ENCODE measurements at regions not wholly inside any gene's neighbourhood (a gene's known extent, or its start where the extent isn't known, plus 50 kb on each side); places are given as distances from the start of the nearest gene placed in this dataset.
"Not testable (repeated sequence)": the region's sequence is repeated elsewhere in the genome, so short reads cannot be mapped to it uniquely, and the experiment has no call there.

GRCh38 chr2:118464546-118465265 is 376.4 kb downstream of the INSIG2 start:
- no peak for DNase-seq (ENCODE audit: low read depth in 2 of 2)

- no peak for DNase-seq (ENCODE audit: low read depth in 2 of 2)
Measured at GRCh38 chr2:118464046-118464445, 375.8 kb downstream of the INSIG2 start.

GRCh38 chr2:118460425-118460824 is 372.2 kb downstream of the INSIG2 start:
- DNase-seq (ENCODE audit: low read depth in 2 of 2), result no peak

- no peak for DNase-seq (ENCODE audit: low read depth in 2 of 2)
Measured at GRCh38 chr2:118459426-118459825, 371.2 kb downstream of the INSIG2 start.

- DNase-seq (ENCODE audit: low read depth in 2 of 2), result no peak
Measured at GRCh38 chr2:118457951-118458350, 369.7 kb downstream of the INSIG2 start.

GRCh38 chr2:118449401-118449800 is 361.1 kb downstream of the INSIG2 start:
- DNase-seq (ENCODE audit: low read depth in 2 of 2), result no peak

GRCh38 chr2:118443596-118443995 is 355.3 kb downstream of the INSIG2 start:
- no peak for DNase-seq (ENCODE audit: low read depth in 2 of 2)

- no peak for DNase-seq (ENCODE audit: low read depth in 2 of 2)
Measured at GRCh38 chr2:118442996-118443553, 354.8 kb downstream of the INSIG2 start.

- no peak for DNase-seq (ENCODE audit: low read depth in 2 of 2)
Measured at GRCh38 chr2:118442046-118442445, 353.8 kb downstream of the INSIG2 start.

GRCh38 chr2:118440404-118441098 is 352.3 kb downstream of the INSIG2 start:
- DNase-seq (ENCODE audit: low read depth in 2 of 2), result no peak

GRCh38 chr2:118437501-118437900 is 349.2 kb downstream of the INSIG2 start:
- DNase-seq (ENCODE audit: low read depth in 2 of 2), result no peak

- DNase-seq (ENCODE audit: low read depth in 2 of 2), result no peak
Measured at GRCh38 chr2:118431997-118432396, 343.7 kb downstream of the INSIG2 start.

GRCh38 chr2:118431586-118431985 is 343.3 kb downstream of the INSIG2 start:
- DNase-seq (ENCODE audit: low read depth in 2 of 2), result no peak

GRCh38 chr2:118431165-118431517 is 342.9 kb downstream of the INSIG2 start:
- DNase-seq (ENCODE audit: low read depth in 2 of 2), result no peak

- no peak for DNase-seq (ENCODE audit: low read depth in 2 of 2)
Measured at GRCh38 chr2:118430510-118431164, 342.4 kb downstream of the INSIG2 start.

- DNase-seq (ENCODE audit: low read depth in 2 of 2), result no peak
Measured at GRCh38 chr2:118425191-118425590, 336.9 kb downstream of the INSIG2 start.

- DNase-seq (ENCODE audit: low read depth in 2 of 2), result no peak
Measured at GRCh38 chr2:118423776-118424175, 335.5 kb downstream of the INSIG2 start.

GRCh38 chr2:118421648-118422047 is 333.4 kb downstream of the INSIG2 start:
- no peak for DNase-seq (ENCODE audit: low read depth in 2 of 2)

GRCh38 chr2:118417406-118418120 is 329.3 kb downstream of the INSIG2 start:
- DNase-seq (ENCODE audit: low read depth in 2 of 2), result no peak

- DNase-seq (ENCODE audit: low read depth in 2 of 2), result not testable (repeated sequence)
Measured at GRCh38 chr2:118415186-118415585, 326.9 kb downstream of the INSIG2 start.

- DNase-seq (ENCODE audit: low read depth in 2 of 2), result no peak
Measured at GRCh38 chr2:118403658-118404451, 315.6 kb downstream of the INSIG2 start.
